NCI-H1694 (cell line): ENCODE measurements at regions not wholly inside any gene's neighbourhood (a gene's known extent, or its start where the extent isn't known, plus 50 kb on each side); places are given as distances from the start of the nearest gene placed in this dataset.

Experiments
- DNase-seq: peaks from one replicate; lab custom pipeline; 2025; lab: John Stamatoyannopoulos, UW

GRCh38 chr3:59131016-59131766 lies 81.4 kb upstream of the CFAP20DC start:
- no peak for DNase-seq

- DNase-seq, result no peak
These were observed 78.9 kb upstream of the CFAP20DC start for GRCh38 chr3:59128685-59129084.

- no peak for DNase-seq
These were observed 77.2 kb upstream of the CFAP20DC start for GRCh38 chr3:59127071-59127470.

GRCh38 chr3:59126446-59126845 lies 76.6 kb upstream of the CFAP20DC start:
- no peak for DNase-seq

- DNase-seq, result no peak
These were observed 71.7 kb upstream of the CFAP20DC start for GRCh38 chr3:59121346-59122144.

GRCh38 chr3:59118928-59119327 lies 69.1 kb upstream of the CFAP20DC start:
- no peak for DNase-seq

GRCh38 chr3:59117396-59117795 lies 67.6 kb upstream of the CFAP20DC start:
- DNase-seq, result no peak

- DNase-seq, result no peak
These were observed 66.4 kb upstream of the CFAP20DC start for GRCh38 chr3:59116233-59116537.

GRCh38 chr3:59115364-59116232 lies 65.8 kb upstream of the CFAP20DC start:
- no peak for DNase-seq

- no peak for DNase-seq
These were observed 58.3 kb upstream of the CFAP20DC start for GRCh38 chr3:59107856-59108815.

- DNase-seq, result no peak
These were observed 56.3 kb upstream of the CFAP20DC start for GRCh38 chr3:59106085-59106648.

GRCh38 chr3:59103552-59103951 lies 53.7 kb upstream of the CFAP20DC start:
- DNase-seq, result no peak

GRCh38 chr3:59101231-59101736 lies 51.5 kb upstream of the CFAP20DC start:
- no peak for DNase-seq
